ENCODE measurements at regions not wholly inside any gene's neighbourhood (a gene's known extent, or its start where the extent isn't known, plus 50 kb on each side); places are given as distances from the start of the nearest gene placed in this dataset.
"Not testable (repeated sequence)": the region's sequence is repeated elsewhere in the genome, so short reads cannot be mapped to it uniquely, and the experiment has no call there.

GRCh38 chr15:47897525-47897924, 180.2 kb downstream of the SEMA6D start:
- DNase-seq (ENCODE audit: low read depth): no peak
- H3K4me3 ChIP-seq (ENCODE audit: low read depth, low read length): no peak overlapping the region
- no peak for TF ChIP-seq CTCF (IDR thresholded peaks at IDR 0.05; ENCODE audit: insufficient read depth, low read depth, low read length, missing control alignments)

GRCh38 chr15:47900751-47901150, 183.4 kb downstream of the SEMA6D start:
- H3K4me3 ChIP-seq (ENCODE audit: low read depth, low read length): no peak overlapping the region
- TF ChIP-seq CTCF (IDR thresholded peaks at IDR 0.05; ENCODE audit: insufficient read depth, low read depth, low read length, missing control alignments): no peak
- no peak for DNase-seq (ENCODE audit: low read depth)

GRCh38 chr15:47903368-47903767, 186.1 kb downstream of the SEMA6D start:
- no peak for TF ChIP-seq CTCF (IDR thresholded peaks at IDR 0.05; ENCODE audit: insufficient read depth, low read depth, low read length, missing control alignments)
- no peak overlapping the region for H3K4me3 ChIP-seq (ENCODE audit: low read depth, low read length)
- no peak for DNase-seq (ENCODE audit: low read depth)

- no peak for DNase-seq (ENCODE audit: low read depth)
- no peak for TF ChIP-seq CTCF (IDR thresholded peaks at IDR 0.05; ENCODE audit: insufficient read depth, low read depth, low read length, missing control alignments)
- no peak overlapping the region for H3K4me3 ChIP-seq (ENCODE audit: low read depth, low read length)
Measured at GRCh38 chr15:47908486-47908885, 191.2 kb downstream of the SEMA6D start.

GRCh38 chr15:47908950-47909670, 191.8 kb downstream of the SEMA6D start:
- DNase-seq (ENCODE audit: low read depth): no peak
- no peak overlapping the region for H3K4me3 ChIP-seq (ENCODE audit: low read depth, low read length)
- no peak for TF ChIP-seq CTCF (IDR thresholded peaks at IDR 0.05; ENCODE audit: insufficient read depth, low read depth, low read length, missing control alignments)

- peak; percentile 41 for TF ChIP-seq CTCF (IDR thresholded peaks at IDR 0.05; ENCODE audit: insufficient read depth, low read depth, low read length, missing control alignments)
- H3K4me3 ChIP-seq (ENCODE audit: low read depth, low read length): not testable (repeated sequence)
- DNase-seq (ENCODE audit: low read depth): peak; percentile 51
Measured at GRCh38 chr15:47912910-47913309, 195.6 kb downstream of the SEMA6D start.

- TF ChIP-seq CTCF (IDR thresholded peaks at IDR 0.05; ENCODE audit: insufficient read depth, low read depth, low read length, missing control alignments): no peak
- peak; percentile 5 for DNase-seq (ENCODE audit: low read depth)
- no peak overlapping the region for H3K4me3 ChIP-seq (ENCODE audit: low read depth, low read length)
Measured at GRCh38 chr15:47917881-47918280, 200.6 kb downstream of the SEMA6D start.
